NCI-H1105 treated with DMSO at 0.1 percent for 48 hours (cell line): ENCODE measurements at regions not wholly inside any gene's neighbourhood (a gene's known extent, or its start where the extent isn't known, plus 50 kb on each side); places are given as distances from the start of the nearest gene placed in this dataset.
"Not testable (repeated sequence)": the region's sequence is repeated elsewhere in the genome, so short reads cannot be mapped to it uniquely, and the experiment has no call there.

Experiments
- DNase-seq: peaks from one replicate; lab custom pipeline; 2025; lab: John Stamatoyannopoulos, UW

GRCh38 chr5:176144508-176144907 lies 93.7 kb upstream of the SIMC1 start:
- DNase-seq = peak; percentile 45

GRCh38 chr5:176149948-176150347 lies 88.3 kb upstream of the SIMC1 start:
- not testable (repeated sequence) for DNase-seq

GRCh38 chr5:176151281-176151680 lies 86.9 kb upstream of the SIMC1 start:
- DNase-seq = no peak

- DNase-seq = no peak
Measured at GRCh38 chr5:176152191-176152929, 85.9 kb upstream of the SIMC1 start.

- DNase-seq = no peak
Measured at GRCh38 chr5:176152930-176153311, 85.3 kb upstream of the SIMC1 start.

GRCh38 chr5:176153741-176154140 lies 84.5 kb upstream of the SIMC1 start:
- DNase-seq = no peak

GRCh38 chr5:176154821-176155220 lies 83.4 kb upstream of the SIMC1 start:
- no peak for DNase-seq

- no peak for DNase-seq
Measured at GRCh38 chr5:176155922-176156359, 82.3 kb upstream of the SIMC1 start.

GRCh38 chr5:176157656-176158055 lies 80.6 kb upstream of the SIMC1 start:
- no peak for DNase-seq

GRCh38 chr5:176161431-176161830 lies 76.8 kb upstream of the SIMC1 start:
- DNase-seq = no peak

- DNase-seq = no peak
Measured at GRCh38 chr5:176162198-176162597, 76.0 kb upstream of the SIMC1 start.

GRCh38 chr5:176162888-176163287 lies 75.3 kb upstream of the SIMC1 start:
- no peak for DNase-seq

GRCh38 chr5:176166427-176166826 lies 71.8 kb upstream of the SIMC1 start:
- no peak for DNase-seq

GRCh38 chr5:176167800-176168199 lies 70.4 kb upstream of the SIMC1 start:
- no peak for DNase-seq

- no peak for DNase-seq
Measured at GRCh38 chr5:176169393-176170063, 68.7 kb upstream of the SIMC1 start.

- no peak for DNase-seq
Measured at GRCh38 chr5:176170084-176170483, 68.1 kb upstream of the SIMC1 start.

- no peak for DNase-seq
Measured at GRCh38 chr5:176171171-176171760, 67.0 kb upstream of the SIMC1 start.

- DNase-seq = no peak
Measured at GRCh38 chr5:176172246-176172645, 66.0 kb upstream of the SIMC1 start.

GRCh38 chr5:176173647-176174046 lies 64.6 kb upstream of the SIMC1 start:
- DNase-seq = no peak

GRCh38 chr5:176174345-176175025 lies 63.7 kb upstream of the SIMC1 start:
- no peak for DNase-seq

- DNase-seq = no peak
Measured at GRCh38 chr5:176175101-176175852, 62.9 kb upstream of the SIMC1 start.

- DNase-seq = no peak
Measured at GRCh38 chr5:176176231-176176630, 62.0 kb upstream of the SIMC1 start.
